Liver (tissue), 3 donors: ENCODE measurements at regions not wholly inside any gene's neighbourhood (a gene's known extent, or its start where the extent isn't known, plus 50 kb on each side); places are given as distances from the start of the nearest gene placed in this dataset.

ENCODE experiments used
- TAF1 ChIP-seq: conservative IDR thresholded peaks from 2 replicates; pipeline ENCODE4 v1.6.1; 2016; ENCODE audit warnings: antibody characterized with exemption, mild to moderate bottlenecking
- TF ChIP-seq, protein P1 (sequence below): fragments of 150-350 bp; IDR thresholded peaks from 2 replicates; pipeline ENCODE4 v1.5.1; 2017; ENCODE audit warnings: improper control_type of control experiment, low read depth, low read length; ENCODE audit not compliant: missing input control
- donor health status: healthy.
- donor health status: healthy.

DNA sequence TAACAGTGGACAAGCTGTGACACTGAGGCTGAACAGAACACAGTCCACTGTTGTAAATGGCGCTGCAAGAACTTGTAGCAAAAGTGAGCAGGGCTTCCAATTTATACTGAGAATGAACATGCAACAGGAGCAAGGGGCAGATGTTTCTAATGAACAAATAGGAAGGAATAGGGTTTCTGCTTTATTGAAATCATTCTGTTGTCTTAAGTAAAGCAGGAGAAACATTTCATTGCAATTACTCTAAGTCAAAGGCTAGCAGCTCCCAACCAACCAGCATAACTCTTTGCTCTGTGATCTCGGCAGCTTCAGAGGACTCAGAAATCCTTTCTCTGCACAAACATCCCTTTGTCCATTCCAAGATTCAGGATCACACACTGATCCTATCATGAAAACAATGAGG lies 236.2 kb upstream of the PRSS58 start:
- TF ChIP-seq, protein P1, sequence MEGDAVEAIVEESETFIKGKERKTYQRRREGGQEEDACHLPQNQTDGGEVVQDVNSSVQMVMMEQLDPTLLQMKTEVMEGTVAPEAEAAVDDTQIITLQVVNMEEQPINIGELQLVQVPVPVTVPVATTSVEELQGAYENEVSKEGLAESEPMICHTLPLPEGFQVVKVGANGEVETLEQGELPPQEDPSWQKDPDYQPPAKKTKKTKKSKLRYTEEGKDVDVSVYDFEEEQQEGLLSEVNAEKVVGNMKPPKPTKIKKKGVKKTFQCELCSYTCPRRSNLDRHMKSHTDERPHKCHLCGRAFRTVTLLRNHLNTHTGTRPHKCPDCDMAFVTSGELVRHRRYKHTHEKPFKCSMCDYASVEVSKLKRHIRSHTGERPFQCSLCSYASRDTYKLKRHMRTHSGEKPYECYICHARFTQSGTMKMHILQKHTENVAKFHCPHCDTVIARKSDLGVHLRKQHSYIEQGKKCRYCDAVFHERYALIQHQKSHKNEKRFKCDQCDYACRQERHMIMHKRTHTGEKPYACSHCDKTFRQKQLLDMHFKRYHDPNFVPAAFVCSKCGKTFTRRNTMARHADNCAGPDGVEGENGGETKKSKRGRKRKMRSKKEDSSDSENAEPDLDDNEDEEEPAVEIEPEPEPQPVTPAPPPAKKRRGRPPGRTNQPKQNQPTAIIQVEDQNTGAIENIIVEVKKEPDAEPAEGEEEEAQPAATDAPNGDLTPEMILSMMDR: no peak
- TF ChIP-seq TAF1: no peak
